NCI-H146 treated with DMSO at 0.1 percent for 48 hours (cell line): ENCODE measurements at regions not wholly inside any gene's neighbourhood (a gene's known extent, or its start where the extent isn't known, plus 50 kb on each side); places are given as distances from the start of the nearest gene placed in this dataset.

Source experiments
- DNase-seq: peaks from one replicate; lab custom pipeline; 2025; ENCODE audit not compliant: unreplicated experiment; lab: John Stamatoyannopoulos, UW

- no peak for DNase-seq
Observed at GRCh38 chr4:163949976-163950601, 455.6 kb downstream of the TMA16 start.

- no peak for DNase-seq
Observed at GRCh38 chr4:163955288-163955687, 460.8 kb downstream of the TMA16 start.

- DNase-seq, result no peak
Observed at GRCh38 chr4:163958751-163959150, 464.3 kb downstream of the TMA16 start.

GRCh38 chr4:163959932-163960331 is 465.4 kb downstream of the TMA16 start:
- no peak for DNase-seq

GRCh38 chr4:163966612-163967011 is 472.1 kb downstream of the TMA16 start:
- DNase-seq, result no peak

- DNase-seq, result no peak
Observed at GRCh38 chr4:163967263-163967662, 472.8 kb downstream of the TMA16 start.

GRCh38 chr4:163967710-163968109 is 473.2 kb downstream of the TMA16 start:
- no peak for DNase-seq

- DNase-seq, result no peak
Observed at GRCh38 chr4:163969291-163969690, 474.8 kb downstream of the TMA16 start.

- DNase-seq, result no peak
Observed at GRCh38 chr4:163976588-163976987, 482.1 kb downstream of the TMA16 start.

GRCh38 chr4:163988391-163988790 is 493.9 kb downstream of the TMA16 start:
- no peak for DNase-seq

GRCh38 chr4:163988865-163989264 is 494.4 kb downstream of the TMA16 start:
- no peak for DNase-seq

GRCh38 chr4:163991298-163991865 is 496.9 kb downstream of the TMA16 start:
- DNase-seq, result no peak

GRCh38 chr4:164009435-164009834 is 514.9 kb downstream of the TMA16 start:
- no peak for DNase-seq

- DNase-seq, result no peak
Observed at GRCh38 chr4:164011791-164012190, 517.3 kb downstream of the TMA16 start.

GRCh38 chr4:164012396-164013027 is 518.0 kb downstream of the TMA16 start:
- no peak for DNase-seq

GRCh38 chr4:164021947-164022346 is 527.5 kb downstream of the TMA16 start:
- no peak for DNase-seq

- DNase-seq, result no peak
Observed at GRCh38 chr4:164023214-164023613, 528.7 kb downstream of the TMA16 start.

- no peak for DNase-seq
Observed at GRCh38 chr4:164027805-164028204, 533.3 kb downstream of the TMA16 start.

- DNase-seq, result no peak
Observed at GRCh38 chr4:164039482-164039881, 545.0 kb downstream of the TMA16 start.

GRCh38 chr4:164056426-164057142 is 562.1 kb downstream of the TMA16 start:
- DNase-seq, result no peak

GRCh38 chr4:164058776-164059445 is 564.4 kb downstream of the TMA16 start:
- DNase-seq, result no peak
